NT2/D1 (cell line): ENCODE measurements at regions not wholly inside any gene's neighbourhood (a gene's known extent, or its start where the extent isn't known, plus 50 kb on each side); places are given as distances from the start of the nearest gene placed in this dataset.

Experiments used
- SUZ12 ChIP-seq: IDR thresholded peaks from 2 replicates; pipeline ENCODE4 v1.6.1; 2011; ENCODE audit not compliant: insufficient read length, insufficient read depth; ENCODE audit errors: extremely low read depth
- YY1 ChIP-seq: IDR thresholded peaks from 2 replicates; pipeline ENCODE4 v1.6.1; 2011; ENCODE audit not compliant: insufficient read length, insufficient read depth

DNA sequence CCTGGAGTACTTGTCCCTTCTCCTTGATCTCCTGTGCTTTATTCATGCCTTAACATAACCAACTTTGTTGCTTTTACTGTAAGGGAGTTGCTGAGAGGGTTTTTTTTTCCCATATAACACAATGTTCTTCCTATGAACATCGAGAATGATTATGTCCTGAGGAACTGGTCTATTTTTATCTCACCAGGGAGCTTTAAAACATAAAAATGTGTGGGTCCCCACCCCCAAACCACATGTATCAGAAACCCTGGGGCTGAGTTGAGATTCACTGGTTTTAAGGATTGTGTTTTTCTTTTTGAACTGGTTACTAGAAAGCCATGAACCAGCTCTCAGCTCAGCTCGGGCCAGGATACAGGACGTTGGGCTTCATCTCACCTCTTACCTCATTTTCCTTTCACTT lies 118.5 kb upstream of the JAG1 start:
- no peak for TF ChIP-seq YY1
- no peak for TF ChIP-seq SUZ12
